ENCODE measurements at regions not wholly inside any gene's neighbourhood (a gene's known extent, or its start where the extent isn't known, plus 50 kb on each side); places are given as distances from the start of the nearest gene placed in this dataset.

DNA sequence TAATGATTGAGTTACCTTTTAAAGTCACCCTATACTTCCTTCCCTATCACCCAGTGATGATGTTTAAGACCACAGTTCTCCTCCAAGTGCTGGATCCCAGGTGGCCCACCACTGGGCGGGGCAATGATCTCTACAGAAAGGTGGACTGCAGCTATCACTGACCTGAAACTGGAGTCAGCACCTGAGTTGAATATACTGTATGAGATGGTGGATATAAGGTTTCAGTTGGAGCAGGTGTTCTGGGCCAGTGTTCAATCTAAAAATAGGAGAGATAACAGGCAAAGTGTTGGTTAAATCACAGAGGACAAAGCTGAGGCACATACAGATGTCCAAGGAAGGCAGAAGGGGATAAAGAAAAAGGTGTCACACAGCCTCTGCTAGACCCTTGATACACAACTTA lies 96.6 kb downstream of the SIPA1L2 start:
- TF ChIP-seq YY1 (IDR thresholded peaks at IDR 0.05; ENCODE audit: insufficient read depth, insufficient read length) (no peak), SUZ12 (IDR thresholded peaks at IDR 0.05; ENCODE audit: extremely low read depth, insufficient read depth, insufficient read length) (no peak), ZNF274 (IDR thresholded peaks at IDR 0.05; ENCODE audit: low read depth, low read length) (no peak)
